Gastrocnemius medialis (tissue), 4 donors: ENCODE measurements at regions not wholly inside any gene's neighbourhood (a gene's known extent, or its start where the extent isn't known, plus 50 kb on each side); places are given as distances from the start of the nearest gene placed in this dataset.

ENCODE experiments used
- POLR2A ChIP-seq, 2 donors: fragments of 450-650 bp; IDR thresholded peaks; one replicate each; pipeline ENCODE4 v1.6.1; 2017; ENCODE audit warnings: antibody characterized with exemption in 2 of 2, mild to moderate bottlenecking in 2 of 2, moderate library complexity in 2 of 2
- TF ChIP-seq, protein P1 (sequence below), 5 experiments: fragments of 450-650 bp in 3 of 5; fragments of 200-600 bp in 2 of 5; sonication (generic) in 2 of 5; IDR thresholded peaks in 4 of 5; conservative IDR thresholded peaks in 1 of 5; 1 replicate in 4 of 5; 2 replicates in 1 of 5; pipeline ENCODE4 v1.5.1; 2016 to 2019; ENCODE audit warnings: antibody characterized with exemption in 5 of 5, mild to moderate bottlenecking in 3 of 5, moderate library complexity in 3 of 5

DNA sequence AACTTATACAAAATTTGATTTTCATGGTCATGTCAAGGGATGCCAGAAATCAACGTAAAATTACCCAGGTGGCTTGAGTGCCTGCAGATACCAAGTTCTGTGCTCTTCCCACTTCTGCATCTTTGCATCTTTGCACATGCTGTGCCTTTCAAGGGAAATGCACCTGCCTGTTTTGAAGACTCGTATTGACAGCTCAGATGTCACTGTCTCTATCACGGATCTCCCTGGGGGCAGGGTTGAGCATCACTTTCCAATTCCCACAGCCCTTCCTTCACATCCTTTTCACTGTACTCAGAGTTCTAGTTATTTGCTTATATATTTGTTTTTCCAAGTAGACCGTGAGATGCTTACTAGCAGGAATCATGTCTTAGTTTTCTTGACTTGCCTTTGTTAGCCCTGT lies 274.2 kb downstream of the CDH26 start:
- TF ChIP-seq, protein P1, sequence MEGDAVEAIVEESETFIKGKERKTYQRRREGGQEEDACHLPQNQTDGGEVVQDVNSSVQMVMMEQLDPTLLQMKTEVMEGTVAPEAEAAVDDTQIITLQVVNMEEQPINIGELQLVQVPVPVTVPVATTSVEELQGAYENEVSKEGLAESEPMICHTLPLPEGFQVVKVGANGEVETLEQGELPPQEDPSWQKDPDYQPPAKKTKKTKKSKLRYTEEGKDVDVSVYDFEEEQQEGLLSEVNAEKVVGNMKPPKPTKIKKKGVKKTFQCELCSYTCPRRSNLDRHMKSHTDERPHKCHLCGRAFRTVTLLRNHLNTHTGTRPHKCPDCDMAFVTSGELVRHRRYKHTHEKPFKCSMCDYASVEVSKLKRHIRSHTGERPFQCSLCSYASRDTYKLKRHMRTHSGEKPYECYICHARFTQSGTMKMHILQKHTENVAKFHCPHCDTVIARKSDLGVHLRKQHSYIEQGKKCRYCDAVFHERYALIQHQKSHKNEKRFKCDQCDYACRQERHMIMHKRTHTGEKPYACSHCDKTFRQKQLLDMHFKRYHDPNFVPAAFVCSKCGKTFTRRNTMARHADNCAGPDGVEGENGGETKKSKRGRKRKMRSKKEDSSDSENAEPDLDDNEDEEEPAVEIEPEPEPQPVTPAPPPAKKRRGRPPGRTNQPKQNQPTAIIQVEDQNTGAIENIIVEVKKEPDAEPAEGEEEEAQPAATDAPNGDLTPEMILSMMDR (IDR thresholded peaks at IDR 0.05 in 4 of 5, conservative IDR thresholded peaks at IDR 0.05 in 1 of 5): no peak
- no peak for TF ChIP-seq POLR2A (IDR thresholded peaks at IDR 0.05)
